ENCODE measurements at regions not wholly inside any gene's neighbourhood (a gene's known extent, or its start where the extent isn't known, plus 50 kb on each side); places are given as distances from the start of the nearest gene placed in this dataset.

- Mint-ChIP-seq H3K4me3 (no peak overlapping the region), H3K9me3 (no peaks in the 10 kb centered on the region), H3K4me1 (ENCODE audit: low read depth) (no peaks in the 10 kb centered on the region), H3K36me3 (ENCODE audit: low read depth) (no peaks in the 10 kb centered on the region), H3K27ac (no peak overlapping the region), H3K27me3 (peaks cover 82% of the 10 kb centered on the region)
- POLR2A ChIA-PET, result no interaction called here
- CTCF ChIA-PET, result no interaction called here
- peaks cover 0 to 7% of the 10 kb centered on the region in 2 experiments for H3K9me3 ChIP-seq (ENCODE audit: control insufficient read depth in 1 of 2, insufficient read depth in 1 of 2, low read length in 2 of 2)
- ATAC-seq (ENCODE audit: poor library complexity), result no peak
- no peak overlapping the region for H3K4me3 ChIP-seq (ENCODE audit: low read length)
- peaks cover 11 to 32% of the 10 kb centered on the region in 2 experiments for H3K27me3 ChIP-seq (ENCODE audit: control insufficient read depth in 1 of 2, insufficient read depth in 2 of 2, low read length in 2 of 2)
- no peaks in the 10 kb centered on the region for H3K4me1 ChIP-seq (ENCODE audit: insufficient read depth, low read length)
- intact Hi-C loops (cut with DNase I, micrococcal nuclease), result no loop called here
- no peak overlapping the region for H3K27ac ChIP-seq (ENCODE audit: low read depth in 1 of 2, low read length in 2 of 2)
- H3K36me3 ChIP-seq (ENCODE audit: insufficient read depth, low read length), result no peaks in the 10 kb centered on the region
- TF ChIP-seq, protein P1, sequence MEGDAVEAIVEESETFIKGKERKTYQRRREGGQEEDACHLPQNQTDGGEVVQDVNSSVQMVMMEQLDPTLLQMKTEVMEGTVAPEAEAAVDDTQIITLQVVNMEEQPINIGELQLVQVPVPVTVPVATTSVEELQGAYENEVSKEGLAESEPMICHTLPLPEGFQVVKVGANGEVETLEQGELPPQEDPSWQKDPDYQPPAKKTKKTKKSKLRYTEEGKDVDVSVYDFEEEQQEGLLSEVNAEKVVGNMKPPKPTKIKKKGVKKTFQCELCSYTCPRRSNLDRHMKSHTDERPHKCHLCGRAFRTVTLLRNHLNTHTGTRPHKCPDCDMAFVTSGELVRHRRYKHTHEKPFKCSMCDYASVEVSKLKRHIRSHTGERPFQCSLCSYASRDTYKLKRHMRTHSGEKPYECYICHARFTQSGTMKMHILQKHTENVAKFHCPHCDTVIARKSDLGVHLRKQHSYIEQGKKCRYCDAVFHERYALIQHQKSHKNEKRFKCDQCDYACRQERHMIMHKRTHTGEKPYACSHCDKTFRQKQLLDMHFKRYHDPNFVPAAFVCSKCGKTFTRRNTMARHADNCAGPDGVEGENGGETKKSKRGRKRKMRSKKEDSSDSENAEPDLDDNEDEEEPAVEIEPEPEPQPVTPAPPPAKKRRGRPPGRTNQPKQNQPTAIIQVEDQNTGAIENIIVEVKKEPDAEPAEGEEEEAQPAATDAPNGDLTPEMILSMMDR (IDR thresholded peaks at IDR 0.05), result no peak
- no peak for DNase-seq
Measured at GRCh38 chr12:113647048-113647447, 175.4 kb upstream of the LHX5 start.

DNA sequence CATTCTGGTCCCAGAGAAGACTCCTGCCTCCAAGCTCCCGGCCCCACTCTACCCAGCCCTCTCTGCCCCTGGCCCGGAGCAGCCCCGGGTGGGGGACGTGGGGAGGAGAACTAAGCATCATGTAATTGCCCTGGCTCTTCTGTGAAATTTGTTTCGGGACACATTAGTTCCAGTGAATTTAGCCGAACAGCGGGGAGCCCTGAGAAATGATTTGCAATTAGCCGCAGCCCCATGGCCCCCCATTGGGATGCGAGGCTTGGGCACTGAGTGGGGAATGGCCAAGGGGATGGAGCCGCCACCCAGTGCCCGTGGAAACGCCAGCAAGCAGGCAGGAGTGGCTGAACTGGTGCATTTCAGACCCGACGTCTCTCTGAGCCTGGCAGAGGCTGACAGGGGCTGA is 173.9 kb upstream of the LHX5 start:
- no peak for ATAC-seq (ENCODE audit: poor library complexity)
- H3K27ac Mint-ChIP-seq, result no peak overlapping the region
- H3K27me3 ChIP-seq (ENCODE audit: control insufficient read depth in 1 of 2, insufficient read depth in 2 of 2, low read length in 2 of 2), result peaks cover 16 to 28% of the 10 kb centered on the region in 2 experiments
- H3K36me3 Mint-ChIP-seq (ENCODE audit: low read depth), result no peaks in the 10 kb centered on the region
- H3K9me3 Mint-ChIP-seq, result no peaks in the 10 kb centered on the region
- no peaks in the 10 kb centered on the region for H3K36me3 ChIP-seq (ENCODE audit: insufficient read depth, low read length)
- no peak overlapping the region for H3K4me3 ChIP-seq (ENCODE audit: low read length)
- no peaks in the 10 kb centered on the region for H3K4me1 ChIP-seq (ENCODE audit: insufficient read depth, low read length)
- no peaks in the 10 kb centered on the region for H3K4me1 Mint-ChIP-seq (ENCODE audit: low read depth)
- DNase-seq, result no peak
- peaks cover 0 to 7% of the 10 kb centered on the region in 2 experiments for H3K9me3 ChIP-seq (ENCODE audit: control insufficient read depth in 1 of 2, insufficient read depth in 1 of 2, low read length in 2 of 2)
- intact Hi-C loops (cut with DNase I, micrococcal nuclease), result no loop called here
- TF ChIP-seq, protein P1 (IDR thresholded peaks at IDR 0.05), result no peak
- ChIA-PET CTCF (no interaction called here), POLR2A (no interaction called here)
- no peak overlapping the region for H3K4me3 Mint-ChIP-seq
- no peak overlapping the region for H3K27ac ChIP-seq (ENCODE audit: low read depth in 1 of 2, low read length in 2 of 2)
- peaks cover 88% of the 10 kb centered on the region for H3K27me3 Mint-ChIP-seq

DNA sequence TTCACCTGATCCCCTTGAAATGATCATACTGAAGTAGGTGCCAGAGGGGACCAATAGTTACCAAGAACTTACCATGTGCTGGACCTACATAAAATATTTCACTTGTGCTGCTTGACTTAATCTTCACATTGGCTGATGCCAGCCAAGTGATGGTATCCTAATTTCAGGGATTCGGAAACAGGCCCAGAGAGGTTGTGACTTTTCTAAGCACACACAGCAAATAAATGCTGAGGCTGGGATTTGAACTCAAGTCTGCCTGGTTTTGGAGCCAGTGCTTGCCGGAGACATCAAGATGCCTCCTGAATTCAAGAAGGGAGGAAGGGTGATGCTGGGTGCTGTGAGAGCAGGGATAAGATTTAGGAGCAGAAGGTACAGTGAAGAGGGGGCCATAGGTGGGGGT is 173.5 kb upstream of the LHX5 start:
- Mint-ChIP-seq H3K9me3 (no peaks in the 10 kb centered on the region), H3K27ac (no peak overlapping the region), H3K4me1 (ENCODE audit: low read depth) (no peaks in the 10 kb centered on the region), H3K36me3 (ENCODE audit: low read depth) (no peaks in the 10 kb centered on the region), H3K27me3 (peaks cover 87% of the 10 kb centered on the region), H3K4me3 (no peak overlapping the region)
- H3K4me1 ChIP-seq (ENCODE audit: insufficient read depth, low read length), result no peaks in the 10 kb centered on the region
- DNase-seq (no peak), ATAC-seq (ENCODE audit: poor library complexity) (no peak)
- ChIA-PET CTCF (no interaction called here), POLR2A (no interaction called here)
- no peaks in the 10 kb centered on the region for H3K36me3 ChIP-seq (ENCODE audit: insufficient read depth, low read length)
- peaks cover 16 to 28% of the 10 kb centered on the region in 2 experiments for H3K27me3 ChIP-seq (ENCODE audit: control insufficient read depth in 1 of 2, insufficient read depth in 2 of 2, low read length in 2 of 2)
- no peak overlapping the region for H3K27ac ChIP-seq (ENCODE audit: low read depth in 1 of 2, low read length in 2 of 2)
- H3K4me3 ChIP-seq (ENCODE audit: low read length), result no peak overlapping the region
- intact Hi-C loops (cut with DNase I, micrococcal nuclease), result no loop called here
- peaks cover 0 to 7% of the 10 kb centered on the region in 2 experiments for H3K9me3 ChIP-seq (ENCODE audit: control insufficient read depth in 1 of 2, insufficient read depth in 1 of 2, low read length in 2 of 2)
- TF ChIP-seq, protein P1 (IDR thresholded peaks at IDR 0.05), result no peak
